T-helper 2 cell treated with Interferon-gamma antibody and Interleukin-4, amounts not matched to agents 5 μg/mL and 100 μg/mL, for 36 hours (primary cell): ENCODE measurements at regions not wholly inside any gene's neighbourhood (a gene's known extent, or its start where the extent isn't known, plus 50 kb on each side); places are given as distances from the start of the nearest gene placed in this dataset.

Source experiments
- DNase-seq: peaks from one replicate; pipeline ENCODE4 v3.0.0; 2021; ENCODE audit warnings: low spot score
- H3K27ac Mint-ChIP-seq: one replicate; pipeline ENCODE4 v1.8.0; 2021; ENCODE audit warnings: mild to moderate bottlenecking, mixed read lengths
- H3K27me3 Mint-ChIP-seq: one replicate; pipeline ENCODE4 v1.8.0; 2021; ENCODE audit warnings: low read depth, mixed read lengths
- H3K36me3 Mint-ChIP-seq: one replicate; pipeline ENCODE4 v1.8.0; 2021; ENCODE audit warnings: low read depth, mixed read lengths
- H3K4me1 Mint-ChIP-seq: one replicate; pipeline ENCODE4 v1.8.0; 2021; ENCODE audit warnings: low read depth, mixed read lengths
- H3K4me3 Mint-ChIP-seq: one replicate; pipeline ENCODE4 v1.8.0; 2022; ENCODE audit warnings: mild to moderate bottlenecking, moderate library complexity, mixed read lengths
- H3K9me3 Mint-ChIP-seq: one replicate; pipeline ENCODE4 v1.8.0; 2021; ENCODE audit warnings: mixed read lengths

DNA sequence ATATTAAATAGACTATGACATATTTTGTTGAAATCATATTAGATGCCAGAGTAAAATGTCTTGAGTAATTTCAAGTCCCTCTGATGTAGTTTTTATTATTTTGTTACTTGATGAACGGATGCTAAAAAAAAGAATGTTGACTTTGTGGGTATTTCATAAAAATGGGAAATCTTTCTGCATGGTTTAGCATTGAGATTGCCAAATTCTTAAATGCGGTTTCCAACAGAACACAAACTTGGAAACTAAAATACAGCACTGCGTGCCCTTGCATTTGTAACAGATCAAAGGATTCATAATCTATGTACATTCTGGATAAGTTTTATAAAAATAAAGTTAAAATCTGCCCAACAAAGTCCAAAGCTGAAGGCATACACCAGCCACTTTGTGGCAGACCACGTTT, 425.5 kb upstream of the DAB2 start:
- Mint-ChIP-seq H3K4me1 (no peaks in the 10 kb centered on the region), H3K9me3 (no peaks in the 10 kb centered on the region), H3K27ac (no peak overlapping the region), H3K36me3 (no peaks in the 10 kb centered on the region), H3K27me3 (peaks cover 5% of the 10 kb centered on the region), H3K4me3 (no peak overlapping the region)
- no peak for DNase-seq

DNA sequence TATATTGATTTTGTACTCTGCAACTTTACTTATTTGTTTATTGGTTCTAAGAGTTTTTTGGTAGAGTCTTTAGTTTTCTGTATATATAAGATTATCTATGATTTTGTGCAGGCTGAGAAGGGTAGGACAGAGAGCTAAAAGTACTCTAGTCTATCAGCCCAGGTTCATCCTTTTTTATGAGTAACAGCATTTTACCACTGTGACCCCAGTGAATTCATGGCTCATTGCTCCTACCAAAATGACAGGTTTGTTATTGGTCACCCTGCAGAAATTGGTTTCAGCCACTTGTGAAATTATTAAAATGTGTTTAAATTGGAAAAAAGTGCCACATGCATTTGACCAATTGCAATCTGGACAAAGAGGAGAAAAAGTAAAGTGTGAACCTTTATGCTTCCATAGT, 421.4 kb upstream of the DAB2 start:
- Mint-ChIP-seq H3K36me3 (no peaks in the 10 kb centered on the region), H3K9me3 (no peaks in the 10 kb centered on the region), H3K27ac (no peak overlapping the region), H3K4me3 (no peak overlapping the region), H3K4me1 (no peaks in the 10 kb centered on the region), H3K27me3 (peaks cover 10% of the 10 kb centered on the region)
- no peak for DNase-seq

DNA sequence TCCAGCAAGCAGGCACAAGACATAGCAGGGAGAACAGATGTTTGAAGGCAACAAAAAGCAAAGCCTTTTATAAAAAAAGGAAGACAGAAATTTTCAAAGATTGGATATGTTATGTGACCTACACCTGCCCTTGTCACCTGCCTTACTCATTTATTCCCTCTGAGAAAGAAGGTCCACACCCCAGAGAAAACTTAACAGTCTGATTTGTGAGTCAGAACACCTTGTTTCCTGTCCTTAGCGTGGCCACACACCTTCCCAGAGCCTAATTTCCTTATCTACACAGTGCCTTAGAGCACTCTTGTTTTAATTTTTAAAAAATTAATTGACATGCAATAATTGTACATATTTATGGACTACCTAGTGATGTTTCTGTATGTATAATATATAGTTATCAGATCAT, 419.0 kb upstream of the DAB2 start:
- no peaks in the 10 kb centered on the region for H3K36me3 Mint-ChIP-seq
- H3K4me1 Mint-ChIP-seq: no peaks in the 10 kb centered on the region
- DNase-seq: no peak
- peaks cover 6% of the 10 kb centered on the region for H3K9me3 Mint-ChIP-seq
- peaks cover 10% of the 10 kb centered on the region for H3K27me3 Mint-ChIP-seq
- H3K4me3 Mint-ChIP-seq: no peak overlapping the region
- no peak overlapping the region for H3K27ac Mint-ChIP-seq

DNA sequence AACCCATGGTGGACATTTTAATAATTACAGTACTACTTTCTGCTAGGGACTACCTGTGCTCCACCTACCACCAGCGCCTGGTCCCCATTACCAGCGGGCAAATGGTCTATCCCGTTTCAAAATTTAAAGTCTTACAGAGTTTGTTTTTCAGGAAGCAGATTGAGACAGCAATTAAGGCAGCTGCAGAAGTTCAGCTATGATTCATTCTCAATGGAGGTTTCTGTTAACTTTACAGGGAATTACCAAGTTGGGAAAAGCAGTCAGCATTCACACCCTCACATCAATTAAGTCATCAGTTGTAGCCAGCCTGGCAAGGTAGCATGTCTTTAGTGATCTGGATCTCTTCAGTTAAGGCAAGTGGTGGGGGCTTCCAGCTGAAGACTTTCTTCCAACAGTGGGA, 410.6 kb upstream of the DAB2 start:
- Mint-ChIP-seq H3K4me3 (no peak overlapping the region), H3K9me3 (peaks cover 5% of the 10 kb centered on the region), H3K4me1 (no peaks in the 10 kb centered on the region), H3K27me3 (peaks cover 2% of the 10 kb centered on the region), H3K27ac (no peak overlapping the region), H3K36me3 (no peaks in the 10 kb centered on the region)
- DNase-seq: no peak

DNA sequence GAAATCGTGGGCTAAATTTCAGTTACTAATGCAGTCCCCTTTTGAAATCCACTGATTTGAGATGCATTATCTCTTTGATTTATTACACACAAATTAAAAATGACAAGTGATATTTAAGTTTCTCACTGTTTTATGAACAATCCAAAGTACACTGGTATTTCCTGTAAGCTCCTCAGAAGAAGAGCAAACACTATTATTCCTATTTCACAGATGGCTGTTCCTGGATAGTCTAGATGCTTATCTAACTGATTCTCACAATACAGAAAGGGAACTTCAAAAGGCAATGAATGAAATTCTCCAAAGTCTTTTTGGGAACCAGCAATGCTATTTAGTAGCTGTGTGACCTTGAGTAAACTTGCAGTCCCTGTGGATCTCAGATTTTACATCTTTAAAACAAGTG, 404.7 kb upstream of the DAB2 start:
- Mint-ChIP-seq H3K27ac (no peak overlapping the region), H3K27me3 (peaks cover 1% of the 10 kb centered on the region), H3K4me3 (no peak overlapping the region), H3K4me1 (no peaks in the 10 kb centered on the region), H3K9me3 (no peaks in the 10 kb centered on the region), H3K36me3 (no peaks in the 10 kb centered on the region)
- DNase-seq: no peak

DNA sequence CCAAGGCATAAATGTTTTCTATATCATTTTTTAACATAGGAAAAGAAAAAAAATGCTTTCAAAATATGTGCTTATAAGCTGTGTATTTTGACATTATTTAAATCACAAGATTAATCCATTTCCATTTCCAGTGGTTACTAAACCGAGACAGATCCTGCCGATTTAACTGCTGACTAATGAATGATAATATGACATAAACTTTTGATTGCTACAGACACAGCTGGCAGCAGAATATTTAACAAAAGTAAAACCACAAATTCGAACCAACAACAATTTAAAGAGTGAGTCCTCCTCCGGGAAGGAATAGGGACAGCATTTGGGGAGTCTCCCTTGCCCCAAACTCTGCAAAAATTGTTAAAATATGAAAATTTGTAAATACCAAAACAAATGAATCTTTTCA, 401.3 kb upstream of the DAB2 start:
- Mint-ChIP-seq H3K4me3 (no peak overlapping the region), H3K27ac (no peak overlapping the region), H3K36me3 (no peaks in the 10 kb centered on the region), H3K9me3 (no peaks in the 10 kb centered on the region), H3K27me3 (no peaks in the 10 kb centered on the region), H3K4me1 (no peaks in the 10 kb centered on the region)
- no peak for DNase-seq

DNA sequence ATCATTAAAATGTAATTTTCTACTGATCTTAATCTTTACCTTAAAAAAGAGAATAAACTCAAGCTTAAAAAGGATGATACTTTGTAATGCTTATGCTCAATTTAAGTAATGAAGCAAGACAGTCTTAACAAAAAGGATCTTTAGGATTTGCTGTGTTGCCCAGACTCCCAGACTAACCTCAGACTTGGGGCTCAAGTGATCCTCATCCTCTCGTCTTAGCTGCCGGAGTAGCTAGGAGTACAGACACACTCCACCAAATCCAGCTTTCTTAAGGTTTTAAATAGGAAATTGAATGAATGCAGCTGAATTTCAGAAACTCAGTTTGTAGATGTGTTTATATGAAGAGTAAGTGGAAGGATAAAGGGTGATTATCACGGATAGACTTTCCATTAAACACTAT, 400.5 kb upstream of the DAB2 start:
- H3K36me3 Mint-ChIP-seq: no peaks in the 10 kb centered on the region
- no peaks in the 10 kb centered on the region for H3K9me3 Mint-ChIP-seq
- no peaks in the 10 kb centered on the region for H3K27me3 Mint-ChIP-seq
- no peak for DNase-seq
- no peak overlapping the region for H3K27ac Mint-ChIP-seq
- H3K4me1 Mint-ChIP-seq: no peaks in the 10 kb centered on the region
- no peak overlapping the region for H3K4me3 Mint-ChIP-seq

DNA sequence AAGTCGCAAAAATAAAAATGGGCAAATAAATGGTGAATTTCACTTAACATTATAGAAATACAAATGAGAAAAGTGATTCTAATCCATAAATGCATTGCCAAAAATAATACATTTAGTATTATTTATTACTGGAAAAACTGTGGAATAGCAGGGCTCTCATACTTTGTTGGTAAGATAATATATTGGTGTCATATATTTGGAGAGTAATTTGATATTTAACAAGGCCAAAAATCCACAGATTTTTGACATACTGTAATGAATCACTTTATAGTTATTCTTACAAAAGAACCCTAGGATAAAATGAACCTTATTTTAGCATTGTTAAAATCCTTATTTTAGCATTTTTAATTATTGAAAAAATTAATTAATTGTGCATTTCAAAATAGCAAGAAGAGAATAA, 397.2 kb upstream of the DAB2 start:
- Mint-ChIP-seq H3K36me3 (no peaks in the 10 kb centered on the region), H3K27me3 (no peaks in the 10 kb centered on the region), H3K27ac (no peak overlapping the region), H3K4me3 (no peak overlapping the region), H3K9me3 (no peaks in the 10 kb centered on the region), H3K4me1 (no peaks in the 10 kb centered on the region)
- no peak for DNase-seq

DNA sequence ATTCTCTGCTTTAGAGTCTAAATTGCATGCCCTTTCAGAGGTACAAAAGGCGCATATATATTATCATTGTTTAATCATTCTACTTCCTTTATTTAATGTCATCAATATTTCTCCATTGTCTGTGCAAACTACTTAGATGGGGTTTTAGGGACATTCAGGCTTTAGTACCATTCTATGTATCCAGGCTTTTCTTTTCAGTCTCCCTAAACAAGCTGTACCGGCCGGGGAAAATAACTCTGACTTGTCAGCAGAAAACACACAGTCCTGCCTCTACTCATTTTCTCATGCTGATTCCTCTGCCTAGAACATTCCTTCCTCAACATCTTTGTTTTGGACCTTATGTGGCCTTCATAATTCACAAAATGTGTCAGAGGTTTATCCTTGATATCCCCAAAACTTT, 392.1 kb upstream of the DAB2 start:
- no peaks in the 10 kb centered on the region for H3K27me3 Mint-ChIP-seq
- no peaks in the 10 kb centered on the region for H3K9me3 Mint-ChIP-seq
- DNase-seq: no peak
- no peak overlapping the region for H3K4me3 Mint-ChIP-seq
- no peak overlapping the region for H3K27ac Mint-ChIP-seq
- no peaks in the 10 kb centered on the region for H3K4me1 Mint-ChIP-seq
- H3K36me3 Mint-ChIP-seq: no peaks in the 10 kb centered on the region

DNA sequence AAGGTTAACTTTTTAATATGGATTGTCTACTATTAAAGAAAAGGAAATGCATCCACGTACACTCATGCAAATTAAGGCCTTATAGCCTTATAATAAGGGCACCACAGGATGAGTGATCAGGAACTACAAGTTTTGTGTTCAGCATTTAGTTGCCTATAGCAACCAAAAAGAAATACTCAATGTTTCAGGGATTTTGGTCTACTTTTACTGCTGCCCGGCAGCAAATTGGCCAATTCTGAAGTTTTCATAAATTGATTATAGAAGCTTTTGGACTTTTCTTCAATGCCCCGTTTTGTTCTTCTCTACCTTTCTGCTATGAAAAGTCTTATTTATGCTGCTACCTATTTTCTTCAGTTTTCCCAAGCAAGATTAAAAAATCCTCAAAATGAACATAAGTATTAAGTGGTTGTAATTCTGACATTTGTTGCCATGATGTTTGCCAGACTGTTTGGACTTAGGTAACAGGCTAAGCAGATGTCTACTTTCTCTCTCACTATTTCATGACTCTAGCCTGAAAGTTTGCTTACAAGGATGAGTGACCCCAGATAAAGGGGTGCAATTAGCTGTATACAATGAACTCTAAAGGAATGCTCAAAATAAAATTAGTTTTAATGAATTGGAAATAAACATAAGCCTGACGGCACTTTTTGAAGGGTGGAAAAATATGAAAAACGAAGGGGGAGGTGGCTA, 391.5 kb upstream of the DAB2 start:
- Mint-ChIP-seq H3K36me3 (no peaks in the 10 kb centered on the region), H3K9me3 (no peaks in the 10 kb centered on the region), H3K27ac (no peak overlapping the region), H3K4me3 (no peak overlapping the region), H3K4me1 (no peaks in the 10 kb centered on the region), H3K27me3 (no peaks in the 10 kb centered on the region)
- DNase-seq: no peak

DNA sequence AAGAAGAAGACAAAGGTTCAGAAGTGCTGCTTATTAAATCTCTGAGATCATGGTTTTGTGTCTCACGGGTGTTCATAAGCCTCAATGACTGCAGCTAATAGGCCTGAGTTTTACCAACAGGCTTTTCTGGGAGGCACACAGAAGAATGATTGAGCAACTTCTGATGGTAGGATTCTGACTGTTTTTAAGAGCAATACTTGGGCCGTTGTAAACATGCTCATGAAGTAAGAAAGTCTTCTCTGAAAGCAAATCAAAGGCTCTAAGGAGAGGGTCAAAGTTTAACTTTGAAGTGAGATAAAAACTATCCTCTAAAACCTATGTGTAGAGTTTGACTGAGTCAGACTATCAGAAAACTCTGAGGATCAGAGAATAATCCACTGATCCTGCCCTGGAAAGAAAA, 390.9 kb upstream of the DAB2 start:
- DNase-seq: no peak
- no peaks in the 10 kb centered on the region for H3K9me3 Mint-ChIP-seq
- H3K36me3 Mint-ChIP-seq: no peaks in the 10 kb centered on the region
- H3K27ac Mint-ChIP-seq: no peak overlapping the region
- H3K27me3 Mint-ChIP-seq: no peaks in the 10 kb centered on the region
- no peak overlapping the region for H3K4me3 Mint-ChIP-seq
- no peaks in the 10 kb centered on the region for H3K4me1 Mint-ChIP-seq

DNA sequence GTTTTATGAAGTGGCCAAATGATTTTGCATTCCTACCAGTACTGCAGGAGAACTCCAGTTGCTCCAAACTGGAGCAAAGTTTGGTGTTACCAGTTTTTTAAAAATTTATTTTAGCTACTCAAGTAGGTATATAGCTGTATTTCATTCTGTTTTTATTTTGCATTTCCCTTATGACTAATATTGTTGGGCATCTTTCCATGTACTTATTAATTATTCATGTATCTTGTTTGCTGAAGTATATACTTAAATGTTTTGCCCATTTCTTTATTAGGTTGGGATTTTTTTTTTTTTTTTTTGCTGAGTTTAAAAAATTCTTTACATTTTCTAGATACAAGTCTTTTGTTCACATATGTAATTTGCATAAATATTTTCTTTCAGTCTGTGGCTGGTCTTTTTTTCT, 386.6 kb upstream of the DAB2 start:
- Mint-ChIP-seq H3K36me3 (no peaks in the 10 kb centered on the region), H3K4me3 (no peak overlapping the region), H3K27me3 (peaks cover 2% of the 10 kb centered on the region), H3K9me3 (no peaks in the 10 kb centered on the region), H3K27ac (no peak overlapping the region), H3K4me1 (no peaks in the 10 kb centered on the region)
- no peak for DNase-seq

DNA sequence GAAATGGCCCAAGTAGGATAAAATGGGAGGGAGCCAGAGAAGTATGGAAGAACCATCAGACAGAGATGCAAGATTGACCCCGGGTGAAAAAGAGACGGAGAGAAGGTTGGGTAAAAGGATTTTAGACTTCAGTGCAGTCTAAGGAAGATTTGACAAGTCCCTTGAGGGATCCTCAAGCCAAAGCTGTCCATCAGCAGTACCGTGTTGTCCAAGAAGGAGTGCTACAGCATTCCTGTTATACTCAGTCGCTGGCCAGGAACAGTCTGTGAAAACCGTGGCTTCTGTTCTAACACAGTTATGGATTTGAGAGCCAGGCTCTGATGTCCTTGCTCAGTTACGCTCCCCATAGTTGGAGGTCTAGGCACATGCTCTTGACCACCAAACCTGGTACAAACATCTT, 383.9 kb upstream of the DAB2 start:
- Mint-ChIP-seq H3K36me3 (no peaks in the 10 kb centered on the region), H3K9me3 (no peaks in the 10 kb centered on the region), H3K27me3 (peaks cover 2% of the 10 kb centered on the region), H3K4me1 (no peaks in the 10 kb centered on the region), H3K4me3 (no peak overlapping the region), H3K27ac (no peak overlapping the region)
- no peak for DNase-seq

DNA sequence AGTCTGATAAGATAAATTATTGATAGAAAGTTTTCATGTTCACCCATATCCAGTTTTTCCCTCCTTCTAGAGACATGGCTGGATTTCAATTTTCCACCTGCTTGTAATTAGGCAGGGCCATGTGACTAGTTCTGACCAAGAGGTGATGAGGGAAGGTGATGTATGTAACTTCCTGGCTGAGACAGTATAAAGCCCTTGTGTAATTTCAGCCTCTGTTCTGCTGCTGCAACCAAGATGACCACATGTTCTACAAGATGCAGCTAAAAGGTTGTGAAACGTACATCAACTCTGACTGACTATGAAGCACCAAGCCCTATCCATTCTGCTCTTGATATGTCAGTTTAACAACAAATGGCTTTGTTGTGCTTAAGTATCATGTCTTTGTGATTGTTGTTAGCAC, 376.5 kb upstream of the DAB2 start:
- no peaks in the 10 kb centered on the region for H3K36me3 Mint-ChIP-seq
- no peak overlapping the region for H3K27ac Mint-ChIP-seq
- peaks cover 3% of the 10 kb centered on the region for H3K27me3 Mint-ChIP-seq
- H3K4me3 Mint-ChIP-seq: no peak overlapping the region
- H3K9me3 Mint-ChIP-seq: no peaks in the 10 kb centered on the region
- H3K4me1 Mint-ChIP-seq: no peaks in the 10 kb centered on the region
- no peak for DNase-seq

DNA sequence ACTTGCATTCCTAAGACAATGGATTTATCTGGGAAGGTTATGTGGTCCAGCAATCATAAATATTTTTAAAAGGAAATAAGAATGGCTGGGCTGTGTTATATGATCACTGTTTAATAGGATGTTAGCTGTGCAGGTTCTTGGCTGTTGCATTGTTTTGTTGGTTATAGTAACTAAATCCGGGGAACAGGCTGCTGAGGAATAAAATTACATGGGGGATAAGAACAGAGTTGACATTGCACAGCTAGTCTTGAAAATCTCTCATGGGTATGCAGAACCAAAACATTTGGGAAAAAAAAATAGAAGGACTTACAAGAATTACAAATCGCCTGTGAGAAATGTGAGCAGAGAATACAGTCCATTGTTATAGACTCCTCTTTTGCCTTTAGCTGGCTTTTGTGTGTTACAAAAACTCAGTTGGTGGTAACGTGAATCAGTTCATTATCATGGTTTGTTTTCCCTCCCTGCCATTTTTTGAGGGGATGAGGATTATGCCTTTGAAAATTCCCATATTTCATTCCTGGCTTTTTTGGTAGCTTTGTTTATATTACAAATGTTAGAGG, 375.3 kb upstream of the DAB2 start:
- Mint-ChIP-seq H3K36me3 (no peaks in the 10 kb centered on the region), H3K4me1 (no peaks in the 10 kb centered on the region), H3K4me3 (no peak overlapping the region), H3K27me3 (peaks cover 3% of the 10 kb centered on the region), H3K27ac (no peak overlapping the region), H3K9me3 (no peaks in the 10 kb centered on the region)
- DNase-seq: no peak
